ENCODE measurements at regions not wholly inside any gene's neighbourhood (a gene's known extent, or its start where the extent isn't known, plus 50 kb on each side); places are given as distances from the start of the nearest gene placed in this dataset.

DNA sequence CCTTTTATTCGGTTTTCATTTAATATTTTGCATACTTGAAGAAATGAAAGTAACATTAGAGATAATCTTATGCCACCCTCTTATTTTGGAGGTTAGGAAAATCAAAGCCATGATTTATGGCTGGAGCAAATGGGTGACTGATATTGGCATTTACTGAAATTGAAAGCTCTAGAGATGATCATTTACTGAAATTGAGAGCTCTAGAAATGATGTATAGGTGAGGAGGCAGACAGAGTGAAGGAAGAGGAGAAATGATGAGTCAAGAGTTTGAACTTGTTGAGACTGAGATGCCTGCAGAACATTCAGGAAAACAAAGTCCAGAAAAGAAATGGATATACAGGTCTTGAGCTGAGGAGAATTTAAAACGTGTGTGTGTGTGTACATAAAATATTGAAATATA lies 217.6 kb downstream of the LTN1 start:
- no peak for TF ChIP-seq CTCF (IDR thresholded peaks at IDR 0.05)
- DNase-seq, result no peak
- Mint-ChIP-seq H3K36me3 (ENCODE audit: low read depth) (no peaks in the 10 kb centered on the region), H3K4me1 (no peaks in the 10 kb centered on the region), H3K4me3 (no peak overlapping the region), H3K9me3 (no peaks in the 10 kb centered on the region), H3K27me3 (ENCODE audit: low read depth, poor library complexity) (peaks cover 5% of the 10 kb centered on the region), H3K27ac (no peak overlapping the region)

DNA sequence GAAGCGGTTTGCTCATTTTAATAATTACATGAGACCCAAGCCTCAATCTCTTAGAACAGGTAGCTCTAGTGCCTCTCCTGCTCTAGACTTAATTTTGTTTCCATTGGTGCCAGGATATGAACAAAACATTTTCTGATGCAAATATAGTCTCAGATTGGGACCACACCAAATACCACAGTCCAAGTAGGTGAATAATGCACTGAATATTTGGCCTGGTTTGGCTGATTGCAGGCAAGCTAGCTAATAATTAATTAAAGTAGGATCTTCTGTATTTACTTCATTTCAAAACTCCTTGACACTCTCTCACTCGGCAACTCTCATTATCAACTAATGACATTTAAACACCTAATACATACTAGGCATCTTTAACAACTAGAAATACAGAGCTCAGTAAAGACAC lies 219.6 kb downstream of the LTN1 start:
- no peaks in the 10 kb centered on the region for H3K36me3 Mint-ChIP-seq (ENCODE audit: low read depth)
- H3K27ac Mint-ChIP-seq, result no peak overlapping the region
- peaks cover under 1% of the 10 kb centered on the region for H3K9me3 Mint-ChIP-seq
- H3K4me3 Mint-ChIP-seq, result no peak overlapping the region
- no peaks in the 10 kb centered on the region for H3K4me1 Mint-ChIP-seq
- no peak for TF ChIP-seq CTCF (IDR thresholded peaks at IDR 0.05)
- H3K27me3 Mint-ChIP-seq (ENCODE audit: low read depth, poor library complexity), result peaks cover 5% of the 10 kb centered on the region
- DNase-seq, result no peak

DNA sequence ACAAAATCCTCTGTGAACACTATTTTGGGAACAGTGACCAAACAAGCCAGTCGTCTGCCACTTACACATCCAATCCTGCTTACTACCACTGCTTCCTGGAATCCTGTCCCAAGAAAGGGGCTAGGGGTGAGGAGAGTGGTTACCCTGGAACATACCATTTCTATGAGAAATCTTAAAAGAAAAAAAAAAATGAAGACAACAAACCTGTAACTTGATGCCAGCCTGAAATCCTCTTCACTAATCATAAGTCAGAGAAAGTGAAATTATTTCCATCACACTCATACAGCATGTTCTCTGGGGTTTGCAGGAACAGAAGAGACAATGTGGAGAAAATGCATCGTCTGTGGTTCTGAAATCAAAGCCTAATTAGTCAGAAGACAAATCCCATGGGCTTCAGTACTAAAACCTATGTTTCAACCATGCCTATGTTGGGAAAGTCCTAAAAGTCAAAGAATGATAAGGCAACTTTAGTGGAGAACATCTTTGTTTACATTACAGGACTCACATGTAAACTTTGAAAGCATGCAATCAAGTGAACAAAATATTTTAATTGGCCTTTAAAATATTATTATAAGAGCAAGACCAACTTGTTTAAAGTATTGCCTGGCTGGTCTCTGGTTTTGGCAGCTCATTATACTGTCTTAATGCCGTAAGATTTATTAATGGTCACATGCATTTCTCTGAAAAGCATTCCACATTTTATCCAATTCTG lies 220.7 kb downstream of the LTN1 start:
- H3K9me3 Mint-ChIP-seq, result peaks cover 9% of the 10 kb centered on the region
- TF ChIP-seq CTCF (IDR thresholded peaks at IDR 0.05), result no peak
- no peaks in the 10 kb centered on the region for H3K36me3 Mint-ChIP-seq (ENCODE audit: low read depth)
- H3K27ac Mint-ChIP-seq, result no peak overlapping the region
- no peak for DNase-seq
- no peaks in the 10 kb centered on the region for H3K4me1 Mint-ChIP-seq
- peaks cover 9% of the 10 kb centered on the region for H3K27me3 Mint-ChIP-seq (ENCODE audit: low read depth, poor library complexity)
- H3K4me3 Mint-ChIP-seq, result no peak overlapping the region

DNA sequence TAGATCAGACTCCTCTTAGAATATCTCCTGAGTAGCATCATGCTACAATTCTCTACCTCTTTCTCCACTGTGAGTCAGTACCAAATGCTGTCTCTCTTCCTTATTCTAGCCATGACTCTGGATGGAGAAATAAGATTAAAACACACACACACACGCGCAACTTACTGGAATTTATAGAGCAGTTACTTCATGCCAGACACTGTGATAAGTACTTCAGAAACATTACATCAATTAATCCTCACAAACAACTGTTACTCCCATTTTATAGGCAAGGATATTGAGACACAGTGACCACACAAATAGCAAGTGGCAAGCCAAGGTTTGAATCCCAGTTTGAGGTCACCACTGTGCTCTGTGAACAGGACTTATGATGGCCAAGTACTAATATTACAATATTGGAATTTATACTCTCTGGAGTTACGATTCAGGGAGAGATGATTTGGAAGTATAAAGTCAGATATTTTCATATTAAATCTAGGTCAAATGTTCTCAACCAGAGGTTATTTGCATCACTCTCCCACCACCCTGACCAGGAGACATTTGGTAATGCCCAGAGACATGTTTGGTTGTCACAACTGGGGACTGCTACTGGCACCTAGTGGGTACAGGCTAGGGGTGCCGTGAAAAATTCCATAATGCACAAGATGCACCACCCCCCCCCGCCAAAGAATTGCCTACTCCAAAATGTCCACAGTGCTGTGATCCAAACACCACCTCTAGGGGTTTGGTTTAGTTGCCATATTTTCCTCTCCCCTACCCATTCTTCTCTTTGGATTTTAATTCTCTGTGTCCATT lies 221.6 kb downstream of the LTN1 start:
- no peak for DNase-seq
- no peak for TF ChIP-seq CTCF (IDR thresholded peaks at IDR 0.05)
- H3K27ac Mint-ChIP-seq, result no peak overlapping the region
- H3K27me3 Mint-ChIP-seq (ENCODE audit: low read depth, poor library complexity), result peaks cover 9% of the 10 kb centered on the region
- H3K4me1 Mint-ChIP-seq, result no peaks in the 10 kb centered on the region
- no peaks in the 10 kb centered on the region for H3K36me3 Mint-ChIP-seq (ENCODE audit: low read depth)
- peaks cover 18% of the 10 kb centered on the region for H3K9me3 Mint-ChIP-seq
- H3K4me3 Mint-ChIP-seq, result no peak overlapping the region

DNA sequence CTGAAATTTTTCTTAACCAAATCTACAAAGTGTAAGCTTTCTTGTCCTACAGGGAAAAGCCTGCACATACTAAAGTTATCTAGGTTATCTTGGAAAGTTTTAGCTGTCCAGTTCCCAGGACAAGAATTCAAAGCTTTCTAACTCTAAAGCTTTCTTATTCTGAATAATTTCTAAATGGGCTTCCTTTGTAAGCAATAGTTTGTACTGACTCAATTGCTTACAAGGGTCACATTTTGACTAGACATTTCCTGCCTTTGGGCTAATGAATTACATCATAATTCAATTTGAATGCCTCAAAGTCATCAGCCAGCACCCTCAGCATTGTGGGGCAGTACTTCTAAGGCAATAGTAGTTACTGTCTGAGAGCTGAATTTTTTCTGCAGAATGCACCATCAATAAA lies 223.0 kb downstream of the LTN1 start:
- Mint-ChIP-seq H3K9me3 (peaks cover 29% of the 10 kb centered on the region), H3K4me1 (no peaks in the 10 kb centered on the region), H3K27me3 (ENCODE audit: low read depth, poor library complexity) (peaks cover 9% of the 10 kb centered on the region), H3K36me3 (ENCODE audit: low read depth) (no peaks in the 10 kb centered on the region), H3K4me3 (no peak overlapping the region), H3K27ac (no peak overlapping the region)
- DNase-seq, result no peak
- no peak for TF ChIP-seq CTCF (IDR thresholded peaks at IDR 0.05)

Data from nephron progenitor cell (in vitro differentiated cells).